Parathyroid adenoma (tissue), 2 donors: ENCODE measurements at regions not wholly inside any gene's neighbourhood (a gene's known extent, or its start where the extent isn't known, plus 50 kb on each side); places are given as distances from the start of the nearest gene placed in this dataset.

Source experiments
- H2AFZ ChIP-seq: fragments of 300-600 bp; sonication (generic); one replicate; pipeline ENCODE4 v1.7.0; 2017; ENCODE audit warnings: antibody characterized with exemption, mild to moderate bottlenecking
- H3K27ac ChIP-seq: fragments of 300-600 bp; sonication (generic); one replicate; pipeline ENCODE4 v1.7.0; 2017
- H3K27me3 ChIP-seq: fragments of 300-600 bp; sonication (generic); one replicate; pipeline ENCODE4 v1.7.0; 2017; ENCODE audit warnings: low read length; ENCODE audit not compliant: control insufficient read depth, insufficient read depth
- H3K36me3 ChIP-seq: fragments of 300-600 bp; sonication (generic); one replicate; pipeline ENCODE4 v1.7.0; 2017; ENCODE audit warnings: low read length; ENCODE audit not compliant: control insufficient read depth, insufficient read depth
- H3K4me1 ChIP-seq: fragments of 300-600 bp; sonication (generic); one replicate; pipeline ENCODE4 v1.7.0; 2017; ENCODE audit warnings: control low read depth
- H3K4me2 ChIP-seq: fragments of 300-600 bp; sonication (generic); one replicate; pipeline ENCODE4 v1.7.0; 2017; ENCODE audit warnings: low read length
- H3K4me3 ChIP-seq: fragments of 300-600 bp; sonication (generic); one replicate; pipeline ENCODE4 v1.7.0; 2017; ENCODE audit warnings: low read depth, low read length
- H3K79me2 ChIP-seq: fragments of 300-600 bp; sonication (generic); one replicate; pipeline ENCODE4 v1.7.0; 2017; ENCODE audit warnings: control low read depth
- H3K9ac ChIP-seq: fragments of 300-600 bp; sonication (generic); one replicate; pipeline ENCODE4 v1.7.0; 2017; ENCODE audit warnings: mild to moderate bottlenecking
- H3K9me3 ChIP-seq: fragments of 300-600 bp; sonication (generic); one replicate; pipeline ENCODE4 v1.7.0; 2017; ENCODE audit warnings: low read length; ENCODE audit not compliant: control insufficient read depth
- TF ChIP-seq, protein P1 (sequence below): fragments of 300-600 bp; sonication (generic); IDR thresholded peaks from one replicate; pipeline ENCODE4 v1.7.0; 2017; ENCODE audit warnings: antibody characterized with exemption, mild to moderate bottlenecking
- donor health status: primary hyperparathyroidism.

- no peak overlapping the region for H3K9ac ChIP-seq
- TF ChIP-seq, protein P1, sequence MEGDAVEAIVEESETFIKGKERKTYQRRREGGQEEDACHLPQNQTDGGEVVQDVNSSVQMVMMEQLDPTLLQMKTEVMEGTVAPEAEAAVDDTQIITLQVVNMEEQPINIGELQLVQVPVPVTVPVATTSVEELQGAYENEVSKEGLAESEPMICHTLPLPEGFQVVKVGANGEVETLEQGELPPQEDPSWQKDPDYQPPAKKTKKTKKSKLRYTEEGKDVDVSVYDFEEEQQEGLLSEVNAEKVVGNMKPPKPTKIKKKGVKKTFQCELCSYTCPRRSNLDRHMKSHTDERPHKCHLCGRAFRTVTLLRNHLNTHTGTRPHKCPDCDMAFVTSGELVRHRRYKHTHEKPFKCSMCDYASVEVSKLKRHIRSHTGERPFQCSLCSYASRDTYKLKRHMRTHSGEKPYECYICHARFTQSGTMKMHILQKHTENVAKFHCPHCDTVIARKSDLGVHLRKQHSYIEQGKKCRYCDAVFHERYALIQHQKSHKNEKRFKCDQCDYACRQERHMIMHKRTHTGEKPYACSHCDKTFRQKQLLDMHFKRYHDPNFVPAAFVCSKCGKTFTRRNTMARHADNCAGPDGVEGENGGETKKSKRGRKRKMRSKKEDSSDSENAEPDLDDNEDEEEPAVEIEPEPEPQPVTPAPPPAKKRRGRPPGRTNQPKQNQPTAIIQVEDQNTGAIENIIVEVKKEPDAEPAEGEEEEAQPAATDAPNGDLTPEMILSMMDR: no peak
- H3K27me3 ChIP-seq: no peaks in the 10 kb centered on the region
- no peaks in the 10 kb centered on the region for H3K36me3 ChIP-seq
- no peak overlapping the region for H2AFZ ChIP-seq
- no peaks in the 10 kb centered on the region for H3K4me1 ChIP-seq
- no peak overlapping the region for H3K4me3 ChIP-seq
- H3K4me2 ChIP-seq: no peak overlapping the region
- no peaks in the 10 kb centered on the region for H3K79me2 ChIP-seq
- no peaks in the 10 kb centered on the region for H3K9me3 ChIP-seq
- H3K27ac ChIP-seq: no peak overlapping the region
These were observed 110.7 kb upstream of the TANK start for GRCh38 chr2:161049559-161049958.

DNA sequence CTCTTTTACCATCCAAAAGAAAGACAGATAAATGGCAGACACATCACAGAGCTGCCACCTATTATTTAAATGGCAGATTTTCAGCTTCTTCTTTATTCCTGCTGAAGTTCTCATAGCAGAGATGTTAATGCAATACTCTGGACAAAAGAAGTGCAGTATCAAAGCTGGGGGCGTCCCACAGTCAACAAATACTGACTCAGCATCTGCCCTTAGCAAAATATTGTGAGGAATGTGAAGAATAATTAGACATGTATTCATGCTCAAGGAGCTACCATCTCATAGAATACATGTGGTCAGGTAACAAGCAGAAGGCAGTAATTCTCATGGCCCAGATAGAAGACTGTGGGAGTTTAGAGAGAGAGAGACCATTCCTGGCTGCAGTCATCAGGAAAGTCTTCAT lies 108.0 kb upstream of the TANK start:
- TF ChIP-seq, protein P1: no peak
- Histone ChIP-seq H2AFZ (no peak overlapping the region), H3K4me1 (no peaks in the 10 kb centered on the region), H3K4me3 (no peak overlapping the region), H3K27ac (no peak overlapping the region), H3K9ac (no peak overlapping the region), H3K36me3 (no peaks in the 10 kb centered on the region), H3K27me3 (no peaks in the 10 kb centered on the region), H3K9me3 (no peaks in the 10 kb centered on the region), H3K4me2 (no peak overlapping the region), H3K79me2 (no peaks in the 10 kb centered on the region)

- H3K4me1 ChIP-seq: no peaks in the 10 kb centered on the region
- H3K4me2 ChIP-seq: no peak overlapping the region
- H3K9ac ChIP-seq: no peak overlapping the region
- H3K79me2 ChIP-seq: no peaks in the 10 kb centered on the region
- TF ChIP-seq, protein P1: no peak
- H3K36me3 ChIP-seq: no peaks in the 10 kb centered on the region
- H3K27me3 ChIP-seq: no peaks in the 10 kb centered on the region
- H2AFZ ChIP-seq: no peak overlapping the region
- H3K27ac ChIP-seq: no peak overlapping the region
- H3K4me3 ChIP-seq: no peak overlapping the region
- no peaks in the 10 kb centered on the region for H3K9me3 ChIP-seq
These were observed 104.9 kb upstream of the TANK start for GRCh38 chr2:161055289-161055688.

GRCh38 chr2:161059388-161059787 lies 100.8 kb upstream of the TANK start:
- Histone ChIP-seq H3K79me2 (no peaks in the 10 kb centered on the region), H3K4me1 (no peaks in the 10 kb centered on the region), H3K4me3 (no peak overlapping the region), H2AFZ (no peak overlapping the region), H3K36me3 (no peaks in the 10 kb centered on the region), H3K9ac (no peak overlapping the region), H3K27me3 (no peaks in the 10 kb centered on the region), H3K9me3 (no peaks in the 10 kb centered on the region), H3K27ac (no peak overlapping the region), H3K4me2 (no peak overlapping the region)
- TF ChIP-seq, protein P1: no peak

- Histone ChIP-seq H3K27me3 (no peaks in the 10 kb centered on the region), H3K79me2 (no peaks in the 10 kb centered on the region), H3K4me1 (no peaks in the 10 kb centered on the region), H3K4me2 (no peak overlapping the region), H3K9me3 (no peaks in the 10 kb centered on the region), H3K4me3 (no peak overlapping the region), H3K27ac (no peak overlapping the region), H2AFZ (no peak overlapping the region), H3K36me3 (no peaks in the 10 kb centered on the region), H3K9ac (no peak overlapping the region)
- TF ChIP-seq, protein P1: no peak
These were observed 98.4 kb upstream of the TANK start for GRCh38 chr2:161061786-161062185.
